ENCODE measurements at regions not wholly inside any gene's neighbourhood (a gene's known extent, or its start where the extent isn't known, plus 50 kb on each side); places are given as distances from the start of the nearest gene placed in this dataset.

DNA sequence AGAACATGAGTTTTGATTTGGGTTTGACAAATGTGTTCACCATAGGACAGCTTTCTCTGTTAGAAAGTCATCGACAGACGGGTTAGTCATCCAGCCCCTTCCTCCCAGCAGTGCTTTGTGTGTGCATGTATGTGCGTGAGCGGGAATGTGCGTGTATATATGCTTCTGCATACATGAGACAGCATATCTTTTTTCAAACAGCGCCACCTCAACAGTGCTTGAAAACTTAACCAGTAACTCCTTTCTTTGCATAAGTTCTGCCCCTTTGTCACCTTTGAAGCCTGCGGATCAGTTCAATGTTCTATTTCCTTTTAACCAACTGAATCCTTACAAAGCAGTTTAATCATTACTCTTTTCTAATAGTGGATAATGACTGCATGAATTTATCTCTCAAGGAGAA lies 351.4 kb downstream of the LPIN1 start:
- TF ChIP-seq, protein P1, sequence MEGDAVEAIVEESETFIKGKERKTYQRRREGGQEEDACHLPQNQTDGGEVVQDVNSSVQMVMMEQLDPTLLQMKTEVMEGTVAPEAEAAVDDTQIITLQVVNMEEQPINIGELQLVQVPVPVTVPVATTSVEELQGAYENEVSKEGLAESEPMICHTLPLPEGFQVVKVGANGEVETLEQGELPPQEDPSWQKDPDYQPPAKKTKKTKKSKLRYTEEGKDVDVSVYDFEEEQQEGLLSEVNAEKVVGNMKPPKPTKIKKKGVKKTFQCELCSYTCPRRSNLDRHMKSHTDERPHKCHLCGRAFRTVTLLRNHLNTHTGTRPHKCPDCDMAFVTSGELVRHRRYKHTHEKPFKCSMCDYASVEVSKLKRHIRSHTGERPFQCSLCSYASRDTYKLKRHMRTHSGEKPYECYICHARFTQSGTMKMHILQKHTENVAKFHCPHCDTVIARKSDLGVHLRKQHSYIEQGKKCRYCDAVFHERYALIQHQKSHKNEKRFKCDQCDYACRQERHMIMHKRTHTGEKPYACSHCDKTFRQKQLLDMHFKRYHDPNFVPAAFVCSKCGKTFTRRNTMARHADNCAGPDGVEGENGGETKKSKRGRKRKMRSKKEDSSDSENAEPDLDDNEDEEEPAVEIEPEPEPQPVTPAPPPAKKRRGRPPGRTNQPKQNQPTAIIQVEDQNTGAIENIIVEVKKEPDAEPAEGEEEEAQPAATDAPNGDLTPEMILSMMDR (IDR thresholded peaks at IDR 0.05), result no peak
- no peak for TF ChIP-seq POLR2A (IDR thresholded peaks at IDR 0.05)
